K562 (cell line): ENCODE measurements at regions not wholly inside any gene's neighbourhood (a gene's known extent, or its start where the extent isn't known, plus 50 kb on each side); places are given as distances from the start of the nearest gene placed in this dataset.

Experiments used
- CBFA2T2 ChIP-seq: fragments of 450-650 bp; conservative IDR thresholded peaks from 2 replicates; pipeline ENCODE4 v1.6.1; 2017; ENCODE audit warnings: mild to moderate bottlenecking
- TAF7 ChIP-seq: fragments of 450-650 bp; IDR thresholded peaks from 2 replicates; pipeline ENCODE4 v1.6.1; 2016; ENCODE audit warnings: missing genetic modification characterization, missing compliant biosample characterization
- TRIM24 ChIP-seq, 2 experiments: fragments of 450-650 bp; IDR thresholded peaks; 2 replicates each; pipeline ENCODE4 v1.6.1; 2016
- TF ChIP-seq, protein P1 (sequence below): fragments of 250-450 bp; sonication (Bioruptor Pico); IDR thresholded peaks from 2 replicates; pipeline ENCODE4 v1.4.0; 2020
- TF ChIP-seq, protein P2 (sequence below): fragments of 450-650 bp; conservative IDR thresholded peaks from 2 replicates; pipeline ENCODE4 v1.6.1; 2016; ENCODE audit warnings: missing genetic modification characterization, low read depth, mild to moderate bottlenecking, control low read depth, missing compliant biosample characterization
- TF ChIP-seq, protein P3 (sequence below), 2 experiments: fragments of 450-650 bp; formaldehyde crosslinking in 1 of 2; IDR thresholded peaks; 2 replicates each; pipeline versions ENCODE4 v1.4.0 to v1.6.1; 2014 to 2020; ENCODE audit warnings: mild to moderate bottlenecking in 2 of 2, borderline replicate concordance in 1 of 2, low read depth in 1 of 2

DNA sequence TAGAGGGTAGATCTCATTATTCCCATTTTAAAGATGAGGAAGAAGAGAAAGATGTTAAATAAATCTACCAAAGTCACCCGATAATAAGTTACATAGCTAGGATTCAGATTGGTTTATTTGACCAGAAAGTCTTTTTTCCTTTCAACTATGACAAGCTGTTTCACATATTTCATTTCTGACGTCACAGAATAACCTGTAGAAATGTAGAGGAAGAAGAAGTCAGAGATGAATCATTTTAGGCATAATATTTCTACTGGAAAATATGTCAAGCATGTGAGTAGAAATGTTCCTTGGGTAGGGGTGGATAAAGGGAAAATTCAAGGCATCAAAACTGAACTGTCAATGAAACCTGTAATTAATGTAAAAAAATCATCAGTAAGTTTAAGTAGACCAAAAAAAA is 107.0 kb downstream of the MGST1 start (continued):
- TF ChIP-seq, protein P1, sequence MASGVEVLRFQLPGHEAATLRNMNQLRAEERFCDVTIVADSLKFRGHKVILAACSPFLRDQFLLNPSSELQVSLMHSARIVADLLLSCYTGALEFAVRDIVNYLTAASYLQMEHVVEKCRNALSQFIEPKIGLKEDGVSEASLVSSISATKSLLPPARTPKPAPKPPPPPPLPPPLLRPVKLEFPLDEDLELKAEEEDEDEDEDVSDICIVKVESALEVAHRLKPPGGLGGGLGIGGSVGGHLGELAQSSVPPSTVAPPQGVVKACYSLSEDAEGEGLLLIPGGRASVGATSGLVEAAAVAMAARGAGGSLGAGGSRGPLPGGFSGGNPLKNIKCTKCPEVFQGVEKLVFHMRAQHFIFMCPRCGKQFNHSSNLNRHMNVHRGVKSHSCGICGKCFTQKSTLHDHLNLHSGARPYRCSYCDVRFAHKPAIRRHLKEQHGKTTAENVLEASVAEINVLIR (CRISPR knock-in tag): no peak
- TF ChIP-seq TAF7 (no peak), TRIM24 (IDR thresholded peaks at IDR 0.05) (no peak), CBFA2T2 (no peak)
- TF ChIP-seq, protein P2, sequence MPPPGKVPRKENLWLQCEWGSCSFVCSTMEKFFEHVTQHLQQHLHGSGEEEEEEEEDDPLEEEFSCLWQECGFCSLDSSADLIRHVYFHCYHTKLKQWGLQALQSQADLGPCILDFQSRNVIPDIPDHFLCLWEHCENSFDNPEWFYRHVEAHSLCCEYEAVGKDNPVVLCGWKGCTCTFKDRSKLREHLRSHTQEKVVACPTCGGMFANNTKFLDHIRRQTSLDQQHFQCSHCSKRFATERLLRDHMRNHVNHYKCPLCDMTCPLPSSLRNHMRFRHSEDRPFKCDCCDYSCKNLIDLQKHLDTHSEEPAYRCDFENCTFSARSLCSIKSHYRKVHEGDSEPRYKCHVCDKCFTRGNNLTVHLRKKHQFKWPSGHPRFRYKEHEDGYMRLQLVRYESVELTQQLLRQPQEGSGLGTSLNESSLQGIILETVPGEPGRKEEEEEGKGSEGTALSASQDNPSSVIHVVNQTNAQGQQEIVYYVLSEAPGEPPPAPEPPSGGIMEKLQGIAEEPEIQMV (tag): no peak
- TF ChIP-seq, protein P3, sequence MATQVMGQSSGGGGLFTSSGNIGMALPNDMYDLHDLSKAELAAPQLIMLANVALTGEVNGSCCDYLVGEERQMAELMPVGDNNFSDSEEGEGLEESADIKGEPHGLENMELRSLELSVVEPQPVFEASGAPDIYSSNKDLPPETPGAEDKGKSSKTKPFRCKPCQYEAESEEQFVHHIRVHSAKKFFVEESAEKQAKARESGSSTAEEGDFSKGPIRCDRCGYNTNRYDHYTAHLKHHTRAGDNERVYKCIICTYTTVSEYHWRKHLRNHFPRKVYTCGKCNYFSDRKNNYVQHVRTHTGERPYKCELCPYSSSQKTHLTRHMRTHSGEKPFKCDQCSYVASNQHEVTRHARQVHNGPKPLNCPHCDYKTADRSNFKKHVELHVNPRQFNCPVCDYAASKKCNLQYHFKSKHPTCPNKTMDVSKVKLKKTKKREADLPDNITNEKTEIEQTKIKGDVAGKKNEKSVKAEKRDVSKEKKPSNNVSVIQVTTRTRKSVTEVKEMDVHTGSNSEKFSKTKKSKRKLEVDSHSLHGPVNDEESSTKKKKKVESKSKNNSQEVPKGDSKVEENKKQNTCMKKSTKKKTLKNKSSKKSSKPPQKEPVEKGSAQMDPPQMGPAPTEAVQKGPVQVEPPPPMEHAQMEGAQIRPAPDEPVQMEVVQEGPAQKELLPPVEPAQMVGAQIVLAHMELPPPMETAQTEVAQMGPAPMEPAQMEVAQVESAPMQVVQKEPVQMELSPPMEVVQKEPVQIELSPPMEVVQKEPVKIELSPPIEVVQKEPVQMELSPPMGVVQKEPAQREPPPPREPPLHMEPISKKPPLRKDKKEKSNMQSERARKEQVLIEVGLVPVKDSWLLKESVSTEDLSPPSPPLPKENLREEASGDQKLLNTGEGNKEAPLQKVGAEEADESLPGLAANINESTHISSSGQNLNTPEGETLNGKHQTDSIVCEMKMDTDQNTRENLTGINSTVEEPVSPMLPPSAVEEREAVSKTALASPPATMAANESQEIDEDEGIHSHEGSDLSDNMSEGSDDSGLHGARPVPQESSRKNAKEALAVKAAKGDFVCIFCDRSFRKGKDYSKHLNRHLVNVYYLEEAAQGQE (IDR thresholded peaks at IDR 0.05; ENCODE audit: borderline replicate concordance): no peak
- TF ChIP-seq, protein P3 (CRISPR knock-in tag; IDR thresholded peaks at IDR 0.05; ENCODE audit: low read depth): no peak
